ENCODE measurements at regions not wholly inside any gene's neighbourhood (a gene's known extent, or its start where the extent isn't known, plus 50 kb on each side); places are given as distances from the start of the nearest gene placed in this dataset.
"Not testable (repeated sequence)": the region's sequence is repeated elsewhere in the genome, so short reads cannot be mapped to it uniquely, and the experiment has no call there.

DNA sequence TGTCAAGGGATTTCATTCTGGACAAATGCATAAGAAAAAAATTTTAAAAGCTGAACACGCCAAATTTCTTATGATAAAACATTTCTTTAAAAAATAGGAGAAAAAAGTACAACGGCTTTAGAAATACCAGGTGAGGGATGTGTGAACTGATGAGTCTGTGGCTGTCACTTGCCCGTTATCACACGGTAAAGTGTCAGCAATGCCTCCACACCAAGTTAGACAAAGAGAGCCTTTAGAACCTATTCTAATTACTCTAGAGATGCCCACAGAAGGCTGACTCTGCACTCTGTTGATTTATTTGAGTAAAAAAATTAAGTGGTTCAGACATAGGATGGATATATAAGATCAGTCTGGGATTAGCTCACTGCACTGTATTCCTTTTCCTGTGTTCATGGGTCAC is 523.8 kb downstream of the RNF144A start:
- H3K9me3 ChIP-seq: no peaks in the 10 kb centered on the region
- H3K36me3 ChIP-seq: no peaks in the 10 kb centered on the region
- H3K4me1 ChIP-seq (ENCODE audit: control insufficient read depth in 1 of 2, low read depth in 2 of 2): no peaks in the 10 kb centered on the region
- TF ChIP-seq, protein P1, sequence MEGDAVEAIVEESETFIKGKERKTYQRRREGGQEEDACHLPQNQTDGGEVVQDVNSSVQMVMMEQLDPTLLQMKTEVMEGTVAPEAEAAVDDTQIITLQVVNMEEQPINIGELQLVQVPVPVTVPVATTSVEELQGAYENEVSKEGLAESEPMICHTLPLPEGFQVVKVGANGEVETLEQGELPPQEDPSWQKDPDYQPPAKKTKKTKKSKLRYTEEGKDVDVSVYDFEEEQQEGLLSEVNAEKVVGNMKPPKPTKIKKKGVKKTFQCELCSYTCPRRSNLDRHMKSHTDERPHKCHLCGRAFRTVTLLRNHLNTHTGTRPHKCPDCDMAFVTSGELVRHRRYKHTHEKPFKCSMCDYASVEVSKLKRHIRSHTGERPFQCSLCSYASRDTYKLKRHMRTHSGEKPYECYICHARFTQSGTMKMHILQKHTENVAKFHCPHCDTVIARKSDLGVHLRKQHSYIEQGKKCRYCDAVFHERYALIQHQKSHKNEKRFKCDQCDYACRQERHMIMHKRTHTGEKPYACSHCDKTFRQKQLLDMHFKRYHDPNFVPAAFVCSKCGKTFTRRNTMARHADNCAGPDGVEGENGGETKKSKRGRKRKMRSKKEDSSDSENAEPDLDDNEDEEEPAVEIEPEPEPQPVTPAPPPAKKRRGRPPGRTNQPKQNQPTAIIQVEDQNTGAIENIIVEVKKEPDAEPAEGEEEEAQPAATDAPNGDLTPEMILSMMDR (IDR thresholded peaks at IDR 0.05): no peak
- H3K27ac ChIP-seq: no peak overlapping the region
- no peaks in the 10 kb centered on the region for H3K27me3 ChIP-seq (replicated peaks; ENCODE audit: insufficient read depth)
- no peak for ATAC-seq (ENCODE audit: insufficient number of reproducible peaks, low FRiP score, low read depth)
- no peak for DNase-seq (ENCODE audit: low spot score)
- H3K4me3 ChIP-seq: no peak overlapping the region

DNA sequence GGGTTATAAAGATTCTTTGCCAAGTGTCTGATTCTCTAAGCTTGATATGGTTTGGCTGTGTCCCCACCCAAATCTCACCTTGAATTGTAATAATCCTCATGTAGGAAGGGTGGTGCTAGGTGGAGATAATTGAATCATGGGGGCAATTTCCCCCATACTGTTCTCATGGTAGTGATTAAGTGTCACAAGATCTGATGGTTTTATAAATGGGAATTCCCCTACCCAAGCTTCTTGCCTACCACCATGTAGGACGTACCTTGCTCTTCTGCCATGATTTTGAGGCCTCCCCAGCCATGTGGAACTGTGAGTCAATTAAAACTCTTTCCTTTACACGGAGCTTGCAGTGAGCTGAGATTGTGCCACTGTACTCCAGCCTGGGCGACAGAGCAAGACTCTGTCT is 524.6 kb downstream of the RNF144A start:
- not testable (repeated sequence) for H3K27me3 ChIP-seq (replicated peaks; ENCODE audit: insufficient read depth); H3K27ac ChIP-seq; H3K36me3 ChIP-seq; H3K4me1 ChIP-seq (ENCODE audit: control insufficient read depth in 1 of 2, low read depth in 2 of 2); ATAC-seq (ENCODE audit: insufficient number of reproducible peaks, low FRiP score, low read depth); H3K9me3 ChIP-seq; H3K4me3 ChIP-seq; DNase-seq (ENCODE audit: low spot score)

DNA sequence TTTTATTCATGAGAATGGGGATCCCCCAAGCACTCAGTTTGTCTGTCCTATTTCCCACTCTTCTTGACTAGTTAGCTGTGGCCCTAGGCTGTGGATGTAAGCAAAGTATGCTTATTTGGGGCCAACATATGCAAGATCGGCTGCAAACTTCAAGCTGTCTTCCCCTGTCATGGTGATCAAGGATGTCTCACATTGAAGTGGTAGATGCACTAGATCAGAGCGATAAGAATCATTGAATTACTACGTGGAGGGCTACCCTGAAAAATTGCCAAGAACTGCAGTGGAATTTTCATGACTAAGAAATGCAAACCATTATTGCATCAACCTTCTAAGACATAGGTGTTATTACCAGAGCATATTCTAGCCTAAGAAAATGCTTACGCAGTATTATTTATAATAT is 527.4 kb downstream of the RNF144A start:
- Histone ChIP-seq H3K4me3 (no peak overlapping the region), H3K9me3 (no peaks in the 10 kb centered on the region), H3K27ac (no peak overlapping the region), H3K27me3 (replicated peaks; ENCODE audit: insufficient read depth) (no peaks in the 10 kb centered on the region), H3K4me1 (ENCODE audit: control insufficient read depth in 1 of 2, low read depth in 2 of 2) (no peaks in the 10 kb centered on the region), H3K36me3 (no peaks in the 10 kb centered on the region)
- TF ChIP-seq, protein P1 (IDR thresholded peaks at IDR 0.05): no peak
- no peak for DNase-seq (ENCODE audit: low spot score)
- no peak for ATAC-seq (ENCODE audit: insufficient number of reproducible peaks, low FRiP score, low read depth)

DNA sequence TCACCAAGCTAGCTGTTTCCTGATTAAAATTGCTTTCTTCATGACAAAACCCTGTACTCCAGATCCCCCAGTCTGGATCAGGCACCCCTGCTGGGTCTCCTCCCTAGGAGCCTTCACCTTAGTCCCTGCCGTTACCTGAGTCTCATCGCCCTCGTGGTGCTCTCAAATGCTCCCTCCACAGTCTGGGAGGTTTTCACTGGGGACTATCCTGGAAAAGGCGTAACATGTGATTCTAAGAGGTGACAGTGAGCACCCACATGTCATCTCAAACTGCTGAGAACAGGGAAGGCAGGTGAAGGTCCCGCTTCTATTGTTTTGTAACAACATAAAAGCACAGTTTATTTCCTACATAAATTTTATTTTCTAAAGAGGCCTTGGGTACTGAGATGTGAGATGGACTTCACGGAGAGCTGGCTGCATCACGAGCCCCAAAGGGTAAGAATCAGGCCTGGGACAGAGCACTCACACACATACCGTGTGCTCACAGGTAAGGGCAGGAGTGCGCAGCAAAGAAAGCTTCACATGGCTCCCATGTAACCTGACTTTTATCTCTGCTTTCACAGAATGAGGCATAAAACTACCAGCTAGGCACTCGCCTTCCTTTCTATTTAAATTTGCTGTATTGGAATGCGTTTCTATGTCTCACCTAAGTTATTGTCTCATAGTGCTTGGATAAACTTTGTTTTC is 531.5 kb downstream of the RNF144A start:
- H3K36me3 ChIP-seq: no peaks in the 10 kb centered on the region
- H3K27me3 ChIP-seq (replicated peaks; ENCODE audit: insufficient read depth): no peaks in the 10 kb centered on the region
- no peak overlapping the region for H3K4me3 ChIP-seq
- no peak for DNase-seq (ENCODE audit: low spot score)
- ATAC-seq (ENCODE audit: insufficient number of reproducible peaks, low FRiP score, low read depth): no peak
- no peak overlapping the region for H3K27ac ChIP-seq
- H3K4me1 ChIP-seq (ENCODE audit: control insufficient read depth in 1 of 2, low read depth in 2 of 2): no peaks in the 10 kb centered on the region
- TF ChIP-seq, protein P1 (IDR thresholded peaks at IDR 0.05): no peak
- no peaks in the 10 kb centered on the region for H3K9me3 ChIP-seq

DNA sequence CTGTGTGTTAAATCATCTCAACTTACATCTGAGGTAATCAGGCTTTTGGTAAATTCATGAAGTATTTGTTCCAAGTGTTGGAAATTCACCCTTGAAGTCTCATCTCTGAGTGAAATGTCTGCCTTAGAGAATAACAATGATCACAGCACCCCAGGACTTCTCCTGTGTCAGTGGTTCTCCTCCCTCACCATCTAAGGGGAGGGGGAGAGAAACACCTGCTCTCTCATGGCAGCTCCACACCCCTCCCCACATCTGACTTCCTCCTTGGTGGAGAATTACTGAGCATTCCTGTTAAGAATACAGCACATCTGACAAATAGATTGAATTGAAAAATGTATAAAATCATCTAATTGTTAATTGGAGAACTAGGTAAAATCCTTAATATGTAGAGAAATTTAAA is 532.1 kb downstream of the RNF144A start:
- H3K27me3 ChIP-seq (replicated peaks; ENCODE audit: insufficient read depth): no peaks in the 10 kb centered on the region
- no peak for ATAC-seq (ENCODE audit: insufficient number of reproducible peaks, low FRiP score, low read depth)
- TF ChIP-seq, protein P1 (IDR thresholded peaks at IDR 0.05): no peak
- H3K36me3 ChIP-seq: no peaks in the 10 kb centered on the region
- no peaks in the 10 kb centered on the region for H3K9me3 ChIP-seq
- DNase-seq (ENCODE audit: low spot score): no peak
- H3K4me1 ChIP-seq (ENCODE audit: control insufficient read depth in 1 of 2, low read depth in 2 of 2): no peaks in the 10 kb centered on the region
- no peak overlapping the region for H3K27ac ChIP-seq
- H3K4me3 ChIP-seq: no peak overlapping the region

Data from thoracic aorta (tissue), 2 donors.